ENCODE measurements at regions not wholly inside any gene's neighbourhood (a gene's known extent, or its start where the extent isn't known, plus 50 kb on each side); places are given as distances from the start of the nearest gene placed in this dataset.

DNA sequence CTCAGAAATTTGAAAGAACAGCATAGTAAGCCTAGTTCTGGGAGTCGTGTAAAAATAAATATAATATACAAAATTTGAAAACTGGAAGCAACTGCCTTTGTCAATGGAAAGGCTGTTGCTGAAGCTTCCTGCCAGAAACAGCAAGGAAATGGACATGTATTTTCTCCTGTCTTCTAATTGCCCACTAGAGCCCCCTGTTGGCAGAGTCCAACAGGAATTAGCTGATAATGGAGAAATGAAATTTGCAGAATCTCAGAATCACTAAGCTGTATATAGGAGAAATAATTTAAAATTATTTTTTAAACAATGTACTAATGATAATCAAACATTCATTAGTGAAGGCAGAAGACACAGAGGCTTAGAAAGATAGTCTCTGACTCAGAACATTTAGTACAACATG, 414.8 kb downstream of the SLC6A15 start:
- H3K4me3 ChIP-seq (ENCODE audit: low read depth, low read length), result no peak overlapping the region
- TF ChIP-seq, protein P1, sequence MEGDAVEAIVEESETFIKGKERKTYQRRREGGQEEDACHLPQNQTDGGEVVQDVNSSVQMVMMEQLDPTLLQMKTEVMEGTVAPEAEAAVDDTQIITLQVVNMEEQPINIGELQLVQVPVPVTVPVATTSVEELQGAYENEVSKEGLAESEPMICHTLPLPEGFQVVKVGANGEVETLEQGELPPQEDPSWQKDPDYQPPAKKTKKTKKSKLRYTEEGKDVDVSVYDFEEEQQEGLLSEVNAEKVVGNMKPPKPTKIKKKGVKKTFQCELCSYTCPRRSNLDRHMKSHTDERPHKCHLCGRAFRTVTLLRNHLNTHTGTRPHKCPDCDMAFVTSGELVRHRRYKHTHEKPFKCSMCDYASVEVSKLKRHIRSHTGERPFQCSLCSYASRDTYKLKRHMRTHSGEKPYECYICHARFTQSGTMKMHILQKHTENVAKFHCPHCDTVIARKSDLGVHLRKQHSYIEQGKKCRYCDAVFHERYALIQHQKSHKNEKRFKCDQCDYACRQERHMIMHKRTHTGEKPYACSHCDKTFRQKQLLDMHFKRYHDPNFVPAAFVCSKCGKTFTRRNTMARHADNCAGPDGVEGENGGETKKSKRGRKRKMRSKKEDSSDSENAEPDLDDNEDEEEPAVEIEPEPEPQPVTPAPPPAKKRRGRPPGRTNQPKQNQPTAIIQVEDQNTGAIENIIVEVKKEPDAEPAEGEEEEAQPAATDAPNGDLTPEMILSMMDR (IDR thresholded peaks at IDR 0.05; ENCODE audit: low read depth, low read length), result peak; percentile 69
- no peaks in the 10 kb centered on the region for H3K27me3 ChIP-seq (ENCODE audit: control insufficient read depth, insufficient read depth, low read length)
- no peaks in the 10 kb centered on the region for H3K9me3 ChIP-seq (ENCODE audit: control insufficient read depth, insufficient read depth, low read length)
- DNase-seq (ENCODE audit: low read depth, low spot score), result no peak
- POLR2A ChIA-PET, result no interaction called here
- no peak overlapping the region for H3K27ac ChIP-seq (ENCODE audit: low read depth, low read length)
- CTCF ChIA-PET, result interaction anchor here (0.6 to 2.6 kb wide), 14 partner anchors 10 to 1982 kb away, joined by 3 to 21 read pairs (median 3); no protein-coding TSS in a partner anchor

DNA sequence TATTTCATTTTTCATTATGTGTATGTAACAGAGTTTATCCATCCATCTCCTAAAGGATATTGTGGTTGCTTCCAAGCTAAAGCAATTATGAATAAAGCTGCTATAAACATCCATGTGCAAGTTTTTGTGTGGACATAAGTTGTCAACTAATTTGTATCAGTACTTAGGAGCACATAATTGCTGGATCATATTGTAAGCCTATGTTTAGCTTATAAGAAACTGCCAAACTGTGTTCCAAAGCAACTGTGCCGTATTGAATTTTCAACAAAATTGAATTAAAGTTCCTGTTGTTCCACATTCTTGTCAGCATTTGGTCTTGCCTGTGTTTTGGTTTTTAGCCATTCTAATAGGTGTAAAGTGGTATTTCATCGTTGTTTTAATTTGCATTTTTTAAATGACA, 416.9 kb downstream of the SLC6A15 start:
- DNase-seq (ENCODE audit: low read depth, low spot score), result no peak
- Histone ChIP-seq H3K27ac (ENCODE audit: low read depth, low read length) (no peak overlapping the region), H3K4me3 (ENCODE audit: low read depth, low read length) (no peak overlapping the region), H3K27me3 (ENCODE audit: control insufficient read depth, insufficient read depth, low read length) (no peaks in the 10 kb centered on the region), H3K9me3 (ENCODE audit: control insufficient read depth, insufficient read depth, low read length) (no peaks in the 10 kb centered on the region)
- ChIA-PET CTCF (interaction anchor here (1.1 to 1.4 kb wide), 3 partner anchors 12 to 1810 kb away, joined by 3 to 4 read pairs (median 4); no protein-coding TSS in a partner anchor), POLR2A (no interaction called here)
- TF ChIP-seq, protein P1 (IDR thresholded peaks at IDR 0.05; ENCODE audit: low read depth, low read length), result no peak

DNA sequence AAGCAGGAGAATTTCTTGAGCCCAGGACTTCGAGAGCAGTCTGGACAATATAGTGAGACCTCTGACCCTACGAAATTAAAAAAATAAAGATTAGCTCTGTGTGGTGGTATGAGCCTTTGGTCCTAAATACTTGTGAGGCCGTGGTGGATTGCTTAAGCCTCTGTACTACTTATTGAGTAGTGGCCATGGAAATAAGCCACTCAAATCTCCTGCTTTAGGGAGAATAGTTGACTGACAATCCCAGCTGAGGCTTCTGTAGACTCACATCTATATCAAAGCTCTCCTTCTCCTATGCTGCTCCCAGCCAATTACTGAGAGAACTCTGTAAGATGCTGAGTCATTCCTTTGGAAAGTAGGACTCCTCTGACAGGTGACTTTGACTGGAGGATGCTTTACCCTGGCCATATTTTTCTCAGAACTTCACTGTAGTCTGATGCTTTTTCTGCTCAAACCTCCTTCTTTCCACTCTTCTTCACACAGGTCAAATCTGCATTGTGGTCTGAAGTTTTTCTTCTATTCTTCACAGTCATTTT, 420.2 kb downstream of the SLC6A15 start:
- no peaks in the 10 kb centered on the region for H3K9me3 ChIP-seq (ENCODE audit: control insufficient read depth, insufficient read depth, low read length)
- no peak for DNase-seq (ENCODE audit: low read depth, low spot score)
- H3K4me3 ChIP-seq (ENCODE audit: low read depth, low read length), result no peak overlapping the region
- H3K27me3 ChIP-seq (ENCODE audit: control insufficient read depth, insufficient read depth, low read length), result no peaks in the 10 kb centered on the region
- TF ChIP-seq, protein P1 (IDR thresholded peaks at IDR 0.05; ENCODE audit: low read depth, low read length), result no peak
- H3K27ac ChIP-seq (ENCODE audit: low read depth, low read length), result no peak overlapping the region
- ChIA-PET POLR2A (no interaction called here), CTCF (interaction anchor here (1.4 kb wide), 1 partner anchor 11 kb away, joined by 4 read pairs; no protein-coding TSS in a partner anchor)

DNA sequence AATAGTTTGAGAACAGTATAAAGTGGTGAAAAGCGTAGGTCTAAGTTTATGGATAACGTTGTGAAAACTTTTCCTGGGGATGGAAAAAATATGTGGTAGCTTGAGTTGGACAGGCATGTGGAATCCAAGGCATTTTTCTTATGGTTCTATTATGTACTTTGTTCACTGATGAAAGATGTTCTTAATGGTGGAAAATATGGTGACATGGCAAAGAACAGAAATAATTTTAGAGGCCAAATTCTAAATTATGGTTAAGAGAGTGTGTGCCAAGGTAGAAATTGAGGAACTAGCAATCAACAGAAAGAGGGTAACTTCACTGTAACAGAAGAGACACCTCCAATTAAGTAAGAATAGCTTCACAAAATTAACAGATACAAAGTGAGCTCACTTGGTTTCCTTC, 427.8 kb downstream of the SLC6A15 start:
- CTCF ChIA-PET, result no interaction called here

DNA sequence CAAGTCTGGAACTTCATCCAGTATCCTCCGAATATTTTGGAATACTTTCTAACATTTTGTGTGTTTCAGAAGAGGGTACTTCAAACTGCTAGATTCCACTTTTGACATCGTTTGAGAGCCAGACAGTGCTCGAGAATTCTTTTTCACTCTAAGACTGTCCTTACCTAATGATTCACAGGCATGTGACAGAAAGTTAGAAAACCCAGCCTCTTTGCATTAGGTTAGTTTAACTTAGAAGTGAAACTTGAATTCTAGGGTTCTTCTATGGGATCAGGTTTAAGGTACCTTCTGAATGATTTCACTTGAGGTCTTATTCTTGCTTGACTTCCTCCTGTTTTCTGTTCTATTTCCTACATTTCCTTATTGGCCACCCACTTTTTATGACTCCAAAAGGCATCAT, 431.8 kb downstream of the SLC6A15 start:
- Histone ChIP-seq H3K27me3 (ENCODE audit: control insufficient read depth, insufficient read depth, low read length) (no peaks in the 10 kb centered on the region), H3K9me3 (ENCODE audit: control insufficient read depth, insufficient read depth, low read length) (no peaks in the 10 kb centered on the region), H3K4me3 (ENCODE audit: low read depth, low read length) (no peak overlapping the region), H3K27ac (ENCODE audit: low read depth, low read length) (no peak overlapping the region)
- ChIA-PET CTCF (interaction anchor here (1.0 kb wide), 1 partner anchor 17 kb away, joined by 3 read pairs; no protein-coding TSS in a partner anchor), POLR2A (no interaction called here)
- DNase-seq (ENCODE audit: low read depth, low spot score), result no peak
- TF ChIP-seq, protein P1 (IDR thresholded peaks at IDR 0.05; ENCODE audit: low read depth, low read length), result no peak

More for the DNA sequence above, 427.8 kb downstream of the SLC6A15 start:
- no peaks in the 10 kb centered on the region for H3K9me3 ChIP-seq (ENCODE audit: control insufficient read depth, insufficient read depth, low read length)
- H3K27me3 ChIP-seq (ENCODE audit: control insufficient read depth, insufficient read depth, low read length), result no peaks in the 10 kb centered on the region
- DNase-seq (ENCODE audit: low read depth, low spot score), result no peak
- H3K27ac ChIP-seq (ENCODE audit: low read depth, low read length), result no peak overlapping the region
- no peak overlapping the region for H3K4me3 ChIP-seq (ENCODE audit: low read depth, low read length)
- TF ChIP-seq, protein P1 (IDR thresholded peaks at IDR 0.05; ENCODE audit: low read depth, low read length), result no peak
- POLR2A ChIA-PET, result no interaction called here

Data from AG04450 (cell line).